Right hindlimb (tissue), 1 donor: ENCODE measurements at regions not wholly inside any gene's neighbourhood (a gene's known extent, or its start where the extent isn't known, plus 50 kb on each side); places are given as distances from the start of the nearest gene placed in this dataset.

Experiments
- DNase-seq: peaks from one replicate; pipeline ENCODE4 v3.0.0-alpha.2; 2018

- DNase-seq = no peak
Measured at GRCh38 chr1:207971331-207972219, 60.6 kb upstream of the CD34 start.

GRCh38 chr1:207970329-207971233, 59.7 kb upstream of the CD34 start:
- DNase-seq = no peak

GRCh38 chr1:207969528-207969927, 58.6 kb upstream of the CD34 start:
- DNase-seq = no peak

- DNase-seq = no peak
Measured at GRCh38 chr1:207968521-207969009, 57.6 kb upstream of the CD34 start.

GRCh38 chr1:207967703-207968102, 56.8 kb upstream of the CD34 start:
- no peak for DNase-seq

- DNase-seq = no peak
Measured at GRCh38 chr1:207966521-207966920, 55.6 kb upstream of the CD34 start.

GRCh38 chr1:207965392-207966387, 54.8 kb upstream of the CD34 start:
- DNase-seq = no peak

GRCh38 chr1:207964195-207964966, 53.5 kb upstream of the CD34 start:
- no peak for DNase-seq

- DNase-seq = peak; percentile 94
Measured at GRCh38 chr1:207963427-207964194, 52.7 kb upstream of the CD34 start.

- DNase-seq = peak; percentile 67
Measured at GRCh38 chr1:207962716-207963426, 51.9 kb upstream of the CD34 start.
